Progenitor cell of endocrine pancreas (in vitro differentiated cells): ENCODE measurements at regions not wholly inside any gene's neighbourhood (a gene's known extent, or its start where the extent isn't known, plus 50 kb on each side); places are given as distances from the start of the nearest gene placed in this dataset.
A peak's percentile ranks its signal among the peaks of the same experiment; 100 is the strongest.

ENCODE experiments used
- DNase-seq: peaks from one replicate; pipeline ENCODE4 v3.0.0; 2021; ENCODE audit warnings: low spot score; ENCODE audit not compliant: unreplicated experiment
- H3K27ac Mint-ChIP-seq: 2 replicates; pipeline ENCODE4 v1.8.0; 2021; ENCODE audit warnings: mild to moderate bottlenecking, moderate library complexity, mixed read lengths
- H3K27me3 Mint-ChIP-seq: 2 replicates; pipeline ENCODE4 v1.8.0; 2021; ENCODE audit warnings: mixed read lengths
- H3K36me3 Mint-ChIP-seq: 2 replicates; pipeline ENCODE4 v1.8.0; 2022; ENCODE audit warnings: mixed read lengths; ENCODE audit not compliant: insufficient read depth
- H3K4me1 Mint-ChIP-seq: 2 replicates; pipeline ENCODE4 v1.8.0; 2021; ENCODE audit warnings: low read depth, mixed read lengths
- H3K4me3 Mint-ChIP-seq: 2 replicates; pipeline ENCODE4 v1.8.0; 2021; ENCODE audit warnings: low read depth, mild to moderate bottlenecking, moderate library complexity, mixed read lengths
- H3K9me3 Mint-ChIP-seq: 2 replicates; pipeline ENCODE4 v1.8.0; 2021; ENCODE audit warnings: low read depth, mixed read lengths
- TF ChIP-seq, protein P1 (sequence below): fragments of 200-600 bp; sonication (generic); IDR thresholded peaks from one replicate; pipeline ENCODE4 v1.5.0; 2021; ENCODE audit warnings: antibody characterized with exemption, mild to moderate bottlenecking; ENCODE audit not compliant: unreplicated experiment

- no peak overlapping the region for H3K27ac Mint-ChIP-seq
- H3K4me3 Mint-ChIP-seq, result no peak overlapping the region
- TF ChIP-seq, protein P1, sequence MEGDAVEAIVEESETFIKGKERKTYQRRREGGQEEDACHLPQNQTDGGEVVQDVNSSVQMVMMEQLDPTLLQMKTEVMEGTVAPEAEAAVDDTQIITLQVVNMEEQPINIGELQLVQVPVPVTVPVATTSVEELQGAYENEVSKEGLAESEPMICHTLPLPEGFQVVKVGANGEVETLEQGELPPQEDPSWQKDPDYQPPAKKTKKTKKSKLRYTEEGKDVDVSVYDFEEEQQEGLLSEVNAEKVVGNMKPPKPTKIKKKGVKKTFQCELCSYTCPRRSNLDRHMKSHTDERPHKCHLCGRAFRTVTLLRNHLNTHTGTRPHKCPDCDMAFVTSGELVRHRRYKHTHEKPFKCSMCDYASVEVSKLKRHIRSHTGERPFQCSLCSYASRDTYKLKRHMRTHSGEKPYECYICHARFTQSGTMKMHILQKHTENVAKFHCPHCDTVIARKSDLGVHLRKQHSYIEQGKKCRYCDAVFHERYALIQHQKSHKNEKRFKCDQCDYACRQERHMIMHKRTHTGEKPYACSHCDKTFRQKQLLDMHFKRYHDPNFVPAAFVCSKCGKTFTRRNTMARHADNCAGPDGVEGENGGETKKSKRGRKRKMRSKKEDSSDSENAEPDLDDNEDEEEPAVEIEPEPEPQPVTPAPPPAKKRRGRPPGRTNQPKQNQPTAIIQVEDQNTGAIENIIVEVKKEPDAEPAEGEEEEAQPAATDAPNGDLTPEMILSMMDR, result no peak
- peaks cover under 1% of the 10 kb centered on the region for H3K9me3 Mint-ChIP-seq
- no peaks in the 10 kb centered on the region for H3K36me3 Mint-ChIP-seq
- peaks cover 2% of the 10 kb centered on the region for H3K4me1 Mint-ChIP-seq
- no peaks in the 10 kb centered on the region for H3K27me3 Mint-ChIP-seq
- no peak for DNase-seq
These were observed 403.2 kb downstream of the DAD1 start for GRCh38 chr14:22185789-22186188.

DNA sequence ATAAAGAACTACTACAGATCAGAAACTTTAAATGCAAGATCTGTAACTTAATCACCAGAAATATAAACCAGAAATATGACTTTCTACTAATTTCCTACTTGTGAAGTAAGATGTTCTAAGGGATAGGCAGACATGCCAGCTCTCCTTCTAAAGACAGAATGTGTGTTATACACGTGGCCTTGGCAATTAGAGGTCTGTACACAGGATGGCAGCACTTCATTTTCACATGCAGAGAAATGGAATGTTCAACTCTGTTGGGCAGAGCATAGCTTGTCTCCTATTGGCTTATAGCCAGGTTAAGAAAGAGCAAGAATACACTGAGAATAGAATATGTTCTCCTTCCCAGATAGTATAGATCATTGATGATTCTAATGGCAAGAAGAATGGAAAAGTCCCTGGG is 403.8 kb downstream of the DAD1 start:
- H3K27ac Mint-ChIP-seq, result no peak overlapping the region
- no peak for DNase-seq
- H3K36me3 Mint-ChIP-seq, result no peaks in the 10 kb centered on the region
- no peaks in the 10 kb centered on the region for H3K9me3 Mint-ChIP-seq
- TF ChIP-seq, protein P1, result no peak
- peaks cover 2% of the 10 kb centered on the region for H3K4me1 Mint-ChIP-seq
- no peaks in the 10 kb centered on the region for H3K27me3 Mint-ChIP-seq
- no peak overlapping the region for H3K4me3 Mint-ChIP-seq

- TF ChIP-seq, protein P1, result no peak
- no peak overlapping the region for H3K27ac Mint-ChIP-seq
- H3K4me3 Mint-ChIP-seq, result no peak overlapping the region
- H3K27me3 Mint-ChIP-seq, result no peaks in the 10 kb centered on the region
- H3K36me3 Mint-ChIP-seq, result no peaks in the 10 kb centered on the region
- H3K4me1 Mint-ChIP-seq, result peaks cover 2% of the 10 kb centered on the region
- DNase-seq, result no peak
- H3K9me3 Mint-ChIP-seq, result no peaks in the 10 kb centered on the region
These were observed 404.2 kb downstream of the DAD1 start for GRCh38 chr14:22184830-22185168.

GRCh38 chr14:22184157-22184829 is 404.7 kb downstream of the DAD1 start:
- Mint-ChIP-seq H3K36me3 (no peaks in the 10 kb centered on the region), H3K9me3 (no peaks in the 10 kb centered on the region), H3K27ac (no peak overlapping the region), H3K4me3 (no peak overlapping the region), H3K27me3 (no peaks in the 10 kb centered on the region), H3K4me1 (peaks cover 2% of the 10 kb centered on the region)
- TF ChIP-seq, protein P1, result no peak
- DNase-seq, result no peak

- Mint-ChIP-seq H3K4me3 (no peak overlapping the region), H3K9me3 (no peaks in the 10 kb centered on the region), H3K27ac (peak overlapping the region; percentile 39), H3K36me3 (no peaks in the 10 kb centered on the region), H3K27me3 (no peaks in the 10 kb centered on the region), H3K4me1 (peaks cover 5% of the 10 kb centered on the region)
- no peak for DNase-seq
- TF ChIP-seq, protein P1, result no peak
These were observed 409.0 kb downstream of the DAD1 start for GRCh38 chr14:22180045-22180444.
